ENCODE measurements at regions not wholly inside any gene's neighbourhood (a gene's known extent, or its start where the extent isn't known, plus 50 kb on each side); places are given as distances from the start of the nearest gene placed in this dataset.
"Not testable (repeated sequence)": the region's sequence is repeated elsewhere in the genome, so short reads cannot be mapped to it uniquely, and the experiment has no call there.

DNA sequence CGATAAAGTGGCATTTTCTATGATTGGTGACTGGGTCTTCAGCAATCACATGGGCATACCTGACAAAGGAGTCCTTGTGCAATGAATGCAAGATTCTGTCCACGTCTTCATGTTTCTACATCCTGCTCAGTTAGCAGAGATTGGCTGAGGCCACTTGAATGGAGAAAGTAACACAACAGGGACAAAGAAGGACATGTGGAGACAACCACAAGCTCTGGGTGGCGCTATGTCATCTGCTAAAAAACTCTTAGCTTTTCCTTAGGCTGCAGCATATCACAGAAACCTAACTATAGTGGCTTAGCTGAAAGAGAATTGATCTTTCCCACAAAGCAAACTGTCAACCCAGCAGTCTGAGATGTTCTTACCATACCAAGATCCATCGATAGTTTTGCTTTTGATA lies 1109.7 kb downstream of the SOCS6 start:
- DNase-seq = peak in 40 of 58 donors; percentile 1 to 65 (median 22)

DNA sequence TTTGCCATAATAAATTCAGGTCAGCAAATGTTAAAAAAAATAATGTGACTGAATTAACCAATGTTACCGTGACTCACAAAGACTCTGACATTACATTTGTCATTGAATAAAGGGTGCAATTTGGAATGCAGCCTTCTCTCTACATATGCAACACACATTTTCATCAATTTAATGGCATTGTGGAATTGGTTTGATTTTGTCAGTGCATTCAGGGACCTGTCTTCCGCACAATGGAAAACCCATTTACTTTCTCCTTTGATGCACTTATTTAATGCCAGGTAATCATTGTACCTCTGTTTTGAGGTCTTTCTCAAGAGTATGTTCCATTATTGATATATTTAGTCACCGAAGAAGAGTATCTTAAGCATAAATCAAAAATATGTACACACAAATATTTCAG lies 1099.3 kb downstream of the SOCS6 start:
- no peak for DNase-seq

DNA sequence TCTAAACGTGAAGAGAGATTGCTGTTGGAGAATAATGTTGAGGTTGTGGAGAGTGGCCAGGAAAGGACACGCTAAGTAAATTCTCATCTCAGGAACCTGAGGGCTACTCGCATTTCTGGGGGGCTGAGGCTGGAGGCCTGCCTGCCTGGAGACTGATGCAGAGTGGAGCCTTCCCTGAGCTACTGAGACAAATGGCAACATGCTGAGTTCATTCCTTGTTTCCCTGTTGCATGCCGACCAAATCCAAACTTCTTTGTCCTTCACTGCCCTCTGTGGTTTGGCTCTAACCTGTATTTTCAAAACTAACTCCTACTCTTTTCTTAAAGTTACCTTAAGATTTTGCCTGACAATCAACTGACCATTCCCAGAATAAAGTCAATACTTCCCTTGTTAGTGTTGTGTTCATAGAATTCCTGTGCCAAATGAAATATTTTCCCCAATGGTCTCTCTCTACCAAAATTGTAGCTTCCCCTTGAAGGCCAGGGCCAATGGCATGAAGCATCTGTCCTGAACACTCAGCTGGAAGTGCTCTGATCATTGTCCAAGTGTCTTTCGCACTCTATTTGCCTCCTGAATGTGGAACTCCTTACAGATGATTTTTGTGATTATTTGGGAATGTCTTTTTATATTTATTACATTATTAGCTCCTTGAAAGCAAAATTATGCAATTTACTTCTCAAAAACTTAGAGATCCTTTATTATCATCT lies 1085.6 kb downstream of the SOCS6 start:
- no peak for DNase-seq

DNA sequence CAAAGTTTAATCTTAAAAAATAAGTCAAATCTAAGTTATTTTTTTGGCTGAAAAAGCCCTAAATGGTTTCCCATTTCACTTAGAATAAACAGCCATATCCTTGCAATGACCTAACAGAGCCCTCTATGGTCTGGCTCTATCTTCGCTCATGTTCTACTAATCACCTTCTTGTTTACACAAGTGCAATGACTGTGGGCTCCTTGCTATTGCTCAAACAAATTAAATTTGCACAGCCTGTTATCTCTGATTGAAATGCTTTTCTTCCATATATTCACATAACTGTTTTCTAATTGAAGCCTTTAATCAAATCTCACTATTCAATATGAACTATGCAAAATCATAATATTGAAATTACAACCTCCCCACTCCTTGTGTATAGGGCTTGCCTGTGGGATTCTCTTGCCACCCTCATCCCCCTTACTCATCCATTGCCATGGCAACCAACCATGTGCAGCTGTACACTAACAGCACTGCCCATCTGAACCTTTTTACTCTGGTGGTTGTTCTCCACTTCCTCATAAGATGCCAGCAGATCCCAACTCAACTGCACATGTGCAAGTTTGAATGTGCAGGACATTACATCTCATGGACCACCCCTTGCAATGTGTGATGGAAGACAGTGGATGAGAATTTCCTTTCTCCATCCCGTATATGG lies 1083.2 kb downstream of the SOCS6 start:
- DNase-seq = no peak

DNA sequence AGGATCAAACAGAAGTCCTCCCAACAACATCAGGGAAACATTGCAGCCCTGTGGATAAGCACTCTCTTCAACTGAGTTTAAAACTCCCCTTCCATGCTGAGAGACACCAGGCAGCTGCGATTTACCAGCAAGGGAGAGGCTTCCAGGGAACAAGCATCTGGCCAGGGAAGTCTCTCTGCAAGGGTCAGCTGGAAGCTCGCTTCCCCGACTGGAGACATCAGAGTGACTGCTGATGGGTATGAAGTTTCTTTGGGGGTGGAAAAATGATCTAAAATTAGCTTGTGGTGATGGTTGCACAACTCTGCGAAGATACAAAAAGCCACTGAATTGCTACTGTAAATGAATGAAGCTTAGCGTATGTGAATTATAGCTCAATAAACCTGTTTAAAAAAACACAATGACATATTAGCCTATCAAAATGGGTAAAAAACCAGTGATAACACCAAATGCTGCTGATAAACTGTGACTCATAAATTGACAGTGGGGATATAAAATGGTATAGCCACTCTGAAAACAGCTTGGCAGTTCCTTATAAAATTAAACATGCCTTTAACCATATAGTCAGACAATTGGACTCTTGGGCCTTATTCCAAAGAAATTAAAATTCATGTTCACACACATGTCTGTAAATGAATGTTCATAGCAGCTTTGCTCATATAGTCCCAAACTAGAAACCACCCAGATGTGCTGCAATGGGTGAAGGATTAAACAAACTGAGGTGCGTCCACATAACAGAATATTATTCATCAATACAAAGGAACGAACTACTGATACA lies 1082.0 kb downstream of the SOCS6 start:
- DNase-seq = no peak

DNA sequence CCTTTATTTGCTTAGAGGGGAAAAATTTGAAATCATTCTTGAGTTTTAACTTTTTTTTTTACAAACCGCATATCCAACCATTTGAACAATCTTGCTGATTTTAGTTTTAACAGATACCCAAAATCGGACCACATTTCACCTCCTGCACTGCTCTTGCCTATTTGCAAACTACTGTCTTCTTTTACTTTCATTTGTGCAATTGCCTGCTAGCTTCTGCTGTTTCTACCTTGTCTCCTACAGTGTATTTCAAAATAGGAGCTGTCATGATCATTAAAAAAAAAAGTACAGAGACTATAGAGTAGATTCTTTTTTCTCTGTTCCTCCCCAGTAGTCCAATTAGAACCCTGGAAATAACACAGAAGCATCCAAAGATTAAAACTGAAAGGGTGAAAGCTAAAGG lies 1081.2 kb downstream of the SOCS6 start:
- no peak for DNase-seq

DNA sequence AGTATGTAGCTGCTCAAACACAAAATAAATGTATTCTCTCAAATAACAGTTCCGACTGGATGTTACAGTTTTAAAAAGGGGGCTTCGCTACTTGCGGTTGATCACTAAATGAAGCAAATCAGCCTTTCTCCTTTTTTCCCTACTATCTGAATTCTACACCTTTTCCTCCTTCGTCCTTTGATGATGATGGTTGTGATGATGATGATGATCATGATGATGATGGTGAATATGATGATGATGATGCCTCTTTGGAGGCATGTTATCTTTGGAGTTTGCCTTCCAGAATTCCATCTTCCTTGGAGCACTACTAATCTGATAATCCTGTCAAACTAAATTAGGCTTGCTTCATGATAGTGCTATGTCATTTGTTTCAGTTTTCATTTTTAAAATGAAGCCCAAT lies 1073.3 kb downstream of the SOCS6 start:
- DNase-seq = no peak

DNA sequence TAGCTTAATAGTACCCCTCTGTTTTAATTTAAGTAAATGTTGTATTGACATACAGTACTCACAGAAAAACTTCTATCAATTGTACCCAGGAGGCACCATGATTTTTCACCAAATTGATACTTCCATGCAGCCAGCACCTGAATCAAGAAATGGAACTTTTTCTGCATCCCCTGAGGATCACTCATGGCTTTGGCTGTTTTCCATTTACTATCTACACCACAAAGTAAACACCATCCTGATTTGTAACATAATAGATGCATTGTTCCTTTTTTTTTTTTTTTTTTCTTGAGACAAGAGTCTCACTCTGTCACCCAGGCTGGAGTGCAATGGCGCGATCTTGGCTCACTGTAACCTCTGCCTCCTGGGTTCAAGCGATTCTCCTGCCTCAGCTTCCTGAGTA lies 1066.8 kb downstream of the SOCS6 start:
- not testable (repeated sequence) for DNase-seq

DNA sequence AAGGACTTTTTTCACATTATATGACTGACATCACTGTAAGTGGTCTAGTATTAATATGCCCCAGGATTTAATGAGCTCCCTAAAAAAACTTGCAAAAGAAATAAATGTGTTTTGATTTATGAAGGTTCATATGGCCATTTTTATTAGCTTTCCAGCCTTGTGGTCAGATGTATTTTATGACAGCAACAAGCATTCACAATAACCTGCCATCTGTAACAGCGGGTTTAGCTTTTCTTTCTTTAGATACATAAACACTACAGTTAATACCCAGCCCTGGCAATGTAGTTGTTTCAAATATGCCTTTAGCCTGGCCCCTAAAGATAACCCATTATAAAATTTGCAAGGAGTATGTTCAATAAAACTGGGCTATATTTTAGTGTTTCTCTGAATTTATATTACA lies 1063.8 kb downstream of the SOCS6 start:
- DNase-seq = no peak

DNA sequence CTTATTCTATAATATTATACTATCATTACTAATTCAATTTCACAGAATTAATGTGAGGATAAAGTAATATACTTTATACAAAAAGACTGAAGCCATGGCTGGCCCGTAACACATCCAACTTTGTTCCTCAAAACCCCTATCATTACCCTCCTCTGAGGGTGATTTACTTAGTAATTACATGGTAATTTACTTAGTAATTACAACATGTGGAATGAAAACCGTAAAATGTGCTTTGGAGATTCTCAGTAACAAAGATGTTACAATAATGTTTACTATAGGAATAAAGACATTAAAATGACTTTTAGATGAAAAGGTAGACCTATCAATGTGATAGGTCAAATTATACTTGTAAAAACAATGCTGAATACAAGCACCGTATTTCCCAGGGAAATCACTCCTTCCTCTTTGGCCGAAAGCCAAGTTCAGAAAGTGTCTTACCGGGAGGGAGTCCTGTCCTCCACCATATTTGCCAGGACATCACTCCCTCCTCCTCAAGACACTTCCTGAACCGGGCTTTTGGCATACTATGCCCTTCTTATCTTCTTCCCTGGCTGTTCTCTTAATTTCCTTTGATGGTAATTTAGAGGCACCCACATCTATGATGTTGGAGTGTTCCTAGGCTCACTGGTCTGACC lies 1047.8 kb downstream of the SOCS6 start:
- no peak for DNase-seq

DNA sequence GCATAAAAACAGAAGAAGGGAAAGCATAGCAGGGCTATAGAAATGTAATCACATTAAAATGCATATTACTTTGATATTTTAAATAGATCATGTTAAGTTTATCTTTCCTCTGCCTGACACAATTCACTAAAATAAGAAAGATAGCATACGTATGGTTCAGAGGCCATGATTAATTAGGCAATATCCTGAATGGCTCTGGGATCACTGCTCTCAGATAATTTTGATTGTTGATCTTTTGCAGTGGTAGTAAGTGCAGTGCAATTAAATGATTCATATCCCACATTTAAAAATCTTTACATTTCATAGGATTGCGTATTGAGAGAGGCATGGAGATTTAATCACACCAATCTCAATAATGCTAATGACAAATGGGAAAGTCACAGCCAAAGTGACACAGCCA lies 1040.7 kb downstream of the SOCS6 start:
- no peak for DNase-seq

DNA sequence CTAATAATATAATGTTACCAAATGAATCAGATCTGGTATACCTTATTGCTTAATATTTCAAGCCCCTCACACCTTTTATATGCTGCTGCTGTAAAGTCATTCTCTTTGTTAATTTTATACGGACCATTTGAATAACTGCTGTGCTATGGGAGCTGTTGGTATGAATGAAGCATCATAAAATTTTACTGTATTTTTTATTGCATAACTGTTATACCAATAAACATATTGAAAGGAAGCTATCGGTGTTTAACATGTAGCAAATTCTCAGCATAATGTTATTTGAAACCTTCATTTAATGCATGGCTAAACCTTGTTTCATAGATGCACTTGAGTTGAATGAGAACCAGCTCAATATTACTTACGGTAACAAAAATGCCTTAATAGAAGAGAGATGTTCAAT lies 1040.3 kb downstream of the SOCS6 start:
- no peak for DNase-seq

DNA sequence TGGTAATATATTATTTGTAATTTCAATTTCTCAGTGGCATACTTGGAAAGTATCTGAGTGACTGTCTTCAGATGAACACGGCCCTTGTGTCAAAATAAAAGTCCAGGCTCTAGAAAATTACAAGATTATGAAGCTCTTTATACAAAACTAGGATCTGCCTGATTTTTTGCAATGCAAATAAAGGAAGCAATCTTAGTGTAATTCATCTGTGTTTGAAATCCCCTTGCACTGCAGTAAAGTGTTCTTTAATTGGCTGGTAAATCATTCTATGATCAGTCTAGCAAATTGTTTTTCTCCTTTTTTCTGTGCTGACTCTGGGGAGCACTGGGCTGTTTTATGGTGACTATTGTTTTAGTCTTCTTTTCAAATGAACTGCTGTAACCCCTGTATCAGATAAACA lies 1039.0 kb downstream of the SOCS6 start:
- DNase-seq = no peak

DNA sequence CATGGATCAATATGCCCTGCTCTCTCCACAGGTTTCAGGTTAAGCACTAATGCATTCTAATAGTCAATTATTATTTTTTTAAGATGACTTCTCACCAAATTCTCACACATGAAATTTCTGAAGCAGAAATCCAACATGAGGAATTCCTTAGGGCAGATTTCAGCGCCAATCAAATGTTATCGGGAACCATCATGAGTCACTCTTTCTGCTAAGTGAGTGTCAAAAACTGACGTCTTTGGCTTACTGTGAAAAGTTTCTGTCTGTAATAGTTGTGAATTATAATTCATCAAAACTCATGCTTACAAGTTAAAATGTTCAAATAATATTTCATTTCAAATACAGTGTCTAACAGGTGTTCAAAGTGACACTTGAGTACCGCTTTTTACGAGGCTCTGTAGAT lies 1038.6 kb downstream of the SOCS6 start:
- no peak for DNase-seq

DNA sequence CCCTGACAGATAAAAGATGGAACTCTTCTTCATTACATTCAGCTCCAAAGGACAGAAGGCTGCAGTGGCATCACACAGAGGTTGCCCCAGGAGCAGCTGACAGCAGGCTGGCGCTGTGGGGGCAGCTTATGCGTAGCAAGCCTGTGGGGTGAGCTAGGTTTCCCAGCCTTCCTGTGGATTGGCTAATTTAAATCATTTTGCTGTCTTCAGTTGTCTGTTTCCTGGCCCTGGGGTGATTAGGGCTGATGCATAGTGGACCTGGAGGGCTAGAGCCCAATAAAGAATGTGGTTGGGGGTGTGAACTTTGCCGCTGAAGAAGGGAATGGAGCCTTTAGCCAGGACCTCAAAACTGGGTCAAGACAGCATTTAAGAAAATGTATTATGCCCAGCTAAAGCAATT lies 1038.0 kb downstream of the SOCS6 start:
- DNase-seq = no peak

DNA sequence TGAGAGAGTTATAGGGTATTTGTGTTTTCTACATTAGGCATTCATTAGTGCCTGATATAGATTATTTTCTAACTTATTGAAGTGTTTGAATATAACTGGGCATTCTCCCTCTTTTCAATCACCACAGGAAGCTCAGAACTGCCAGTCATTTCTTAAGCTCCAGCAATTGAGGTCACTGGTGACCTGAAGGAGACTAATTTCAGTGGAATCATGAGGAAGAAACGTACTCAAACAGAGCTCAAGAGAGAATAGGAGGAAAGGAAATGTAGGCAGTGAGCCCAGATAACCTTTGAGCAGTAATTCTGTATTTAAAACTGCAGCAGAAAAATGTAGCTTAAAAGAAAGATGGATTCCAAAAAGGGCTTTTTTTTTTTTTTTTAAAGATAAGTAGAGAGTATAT lies 1035.5 kb downstream of the SOCS6 start:
- DNase-seq = no peak

DNA sequence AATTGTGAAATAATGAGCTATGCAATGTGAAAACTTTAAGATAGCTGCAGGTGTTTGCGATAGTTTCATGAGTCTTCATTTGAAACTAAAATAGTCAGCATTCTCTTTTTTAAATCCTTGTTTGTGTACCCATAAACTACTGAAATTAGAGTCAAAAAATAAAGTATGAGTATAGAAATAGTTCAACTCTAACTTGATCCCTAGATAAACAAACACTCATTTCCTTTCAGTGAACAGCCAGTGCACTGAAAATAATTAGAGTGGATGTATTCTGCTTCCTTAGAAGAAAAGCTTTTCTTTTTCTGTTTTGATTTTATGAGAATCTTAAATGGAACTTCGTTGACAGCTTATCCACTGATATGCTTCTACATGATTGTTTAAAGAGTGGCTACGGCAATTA lies 1033.4 kb downstream of the SOCS6 start:
- DNase-seq = no peak

DNA sequence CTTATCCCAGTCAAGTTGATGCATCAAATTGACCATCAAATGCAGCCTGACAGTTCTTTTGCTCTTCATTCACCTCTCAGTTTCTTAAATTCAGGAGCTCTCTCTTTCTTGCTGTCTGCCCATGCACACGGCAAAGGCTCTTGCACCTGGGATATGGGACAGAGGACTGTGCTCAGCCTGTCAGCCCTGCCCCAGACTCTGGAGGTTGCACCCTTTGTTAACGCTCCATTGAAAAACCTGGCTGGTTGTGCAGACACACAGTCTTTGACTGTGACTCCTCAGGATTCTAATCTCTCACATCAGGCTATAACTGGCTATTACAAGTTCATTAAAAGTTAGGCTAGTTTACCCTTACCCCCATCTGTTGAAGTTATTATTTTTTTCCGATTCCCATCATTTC lies 1032.5 kb downstream of the SOCS6 start:
- no peak for DNase-seq

DNA sequence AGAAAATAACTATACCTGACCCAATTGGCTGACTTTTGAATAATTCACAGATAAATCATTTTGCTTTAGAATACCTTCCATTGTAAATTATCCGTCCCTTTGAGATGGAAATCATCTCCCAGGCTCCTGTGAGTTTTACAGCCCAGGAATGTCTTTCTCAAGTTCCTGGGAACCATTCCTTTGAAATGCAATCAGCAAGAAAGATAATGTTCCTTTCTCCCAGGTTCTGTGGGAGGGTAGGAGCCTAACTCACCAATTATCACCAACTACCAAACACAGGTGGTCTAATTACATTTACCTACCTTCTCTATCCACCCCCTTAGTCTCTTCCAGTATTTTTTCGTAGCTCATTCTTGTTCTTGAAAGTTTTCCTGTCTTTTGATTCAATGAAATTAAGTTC lies 1016.0 kb downstream of the SOCS6 start:
- DNase-seq = no peak

DNA sequence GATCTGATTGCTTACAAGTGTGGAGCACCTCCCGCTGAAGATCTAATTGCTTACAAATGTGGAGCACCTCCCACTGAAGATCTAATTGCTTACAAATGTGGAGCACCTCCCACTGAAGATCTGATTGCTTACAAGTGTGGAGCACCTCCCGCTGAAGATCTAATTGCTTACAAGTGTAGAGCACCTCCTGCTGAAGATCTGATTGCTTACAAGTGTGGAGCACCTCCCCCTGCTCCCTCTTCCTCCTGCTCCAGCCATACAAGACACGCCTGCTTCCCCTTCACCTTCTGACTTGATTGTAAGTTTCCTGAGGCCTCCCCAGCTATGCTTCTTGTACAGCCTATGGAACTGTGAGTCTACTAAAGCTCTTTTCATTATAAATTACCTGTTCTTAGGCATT lies 1014.9 kb downstream of the SOCS6 start:
- DNase-seq = not testable (repeated sequence)

DNA sequence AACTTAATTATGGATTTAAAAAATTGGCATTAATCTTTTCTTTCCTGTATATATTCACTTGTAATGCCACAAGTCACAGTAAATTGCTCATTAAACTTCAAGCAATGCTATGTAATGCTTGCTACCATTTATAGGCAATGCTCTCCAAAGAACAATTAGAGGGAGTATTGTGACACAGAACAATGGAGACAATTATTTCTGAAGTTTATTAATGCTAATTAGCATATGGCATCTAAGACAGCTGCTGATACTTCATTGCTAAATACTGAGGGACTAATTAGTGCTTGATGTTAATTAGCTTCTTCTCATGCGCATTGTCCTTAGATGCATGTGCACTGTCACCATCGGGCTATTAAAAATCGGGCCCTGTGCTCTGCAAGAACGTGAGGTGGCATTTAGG lies 1012.8 kb downstream of the SOCS6 start:
- DNase-seq = no peak

DNA sequence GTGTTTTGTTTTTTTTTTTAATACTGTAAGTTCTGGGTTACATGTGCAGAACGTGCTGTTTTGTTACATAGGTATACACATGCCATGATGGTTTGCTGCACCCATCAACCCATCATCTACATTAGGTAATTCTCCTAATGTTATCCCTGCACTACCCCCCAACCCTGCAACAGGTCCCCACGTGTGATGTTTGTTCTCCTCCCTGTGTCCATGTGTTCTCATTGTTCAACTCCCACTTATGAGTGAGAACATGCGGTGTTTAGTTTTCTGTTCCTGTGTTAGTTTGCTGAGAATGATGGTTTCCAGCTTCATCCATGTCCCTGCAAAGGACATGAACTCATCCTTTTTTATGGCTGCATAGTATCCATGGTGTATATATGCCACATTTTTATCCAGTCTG lies 1005.4 kb downstream of the SOCS6 start:
- not testable (repeated sequence) for DNase-seq

All from anterior cingulate cortex (tissue), 58 donors.